GM12865 (cell line): ENCODE measurements at regions not wholly inside any gene's neighbourhood (a gene's known extent, or its start where the extent isn't known, plus 50 kb on each side); places are given as distances from the start of the nearest gene placed in this dataset.
A peak's percentile ranks its signal among the peaks of the same experiment; 100 is the strongest.
"Not testable (repeated sequence)": the region's sequence is repeated elsewhere in the genome, so short reads cannot be mapped to it uniquely, and the experiment has no call there.

Experiments used
- DNase-seq: peaks from one replicate; pipeline ENCODE4 v3.0.0; 2010; ENCODE audit warnings: low read depth
- H3K4me3 ChIP-seq: 2 replicates; pipeline ENCODE4 v1.5.1; 2011; ENCODE audit warnings: mild to moderate bottlenecking, low read depth, low read length, control low read depth
- CTCF ChIP-seq: IDR thresholded peaks from 2 replicates; pipeline ENCODE4 v1.5.1; 2011; ENCODE audit warnings: low read length, control low read depth, low read depth, inconsistent platforms; ENCODE audit not compliant: insufficient read depth; ENCODE audit errors: missing control alignments

GRCh38 chr2:8141079-8141707 is 540.7 kb upstream of the ID2 start:
- DNase-seq = no peak
- TF ChIP-seq CTCF = no peak
- H3K4me3 ChIP-seq = no peak overlapping the region

GRCh38 chr2:8141780-8142179 is 540.1 kb upstream of the ID2 start:
- H3K4me3 ChIP-seq = no peak overlapping the region
- TF ChIP-seq CTCF = no peak
- no peak for DNase-seq

GRCh38 chr2:8142461-8142860 is 539.4 kb upstream of the ID2 start:
- DNase-seq = no peak
- TF ChIP-seq CTCF = no peak
- H3K4me3 ChIP-seq = no peak overlapping the region

GRCh38 chr2:8144131-8144631 is 537.7 kb upstream of the ID2 start:
- DNase-seq = no peak
- H3K4me3 ChIP-seq = no peak overlapping the region
- no peak for TF ChIP-seq CTCF

- TF ChIP-seq CTCF = no peak
- H3K4me3 ChIP-seq = no peak overlapping the region
- no peak for DNase-seq
Observed at GRCh38 chr2:8144785-8145184, 537.1 kb upstream of the ID2 start.

- not testable (repeated sequence) for H3K4me3 ChIP-seq
- peak; percentile 13 for DNase-seq
Observed at GRCh38 chr2:8145375-8145774, 536.5 kb upstream of the ID2 start.

- no peak for DNase-seq
- no peak for TF ChIP-seq CTCF
- H3K4me3 ChIP-seq = no peak overlapping the region
Observed at GRCh38 chr2:8146132-8147005, 535.5 kb upstream of the ID2 start.
